HG03442 (cell line): ENCODE measurements at regions not wholly inside any gene's neighbourhood (a gene's known extent, or its start where the extent isn't known, plus 50 kb on each side); places are given as distances from the start of the nearest gene placed in this dataset.
A peak's percentile ranks its signal among the peaks of the same experiment; 100 is the strongest.
"Not testable (repeated sequence)": the region's sequence is repeated elsewhere in the genome, so short reads cannot be mapped to it uniquely, and the experiment has no call there.

Experiments
- ATAC-seq: cut with Tn5 transposase; IDR thresholded peaks from one replicate; pipeline ENCODE4 v1.9.1; 2021; ENCODE audit warnings: mild to moderate bottlenecking, moderate library complexity; ENCODE audit not compliant: unreplicated experiment

DNA sequence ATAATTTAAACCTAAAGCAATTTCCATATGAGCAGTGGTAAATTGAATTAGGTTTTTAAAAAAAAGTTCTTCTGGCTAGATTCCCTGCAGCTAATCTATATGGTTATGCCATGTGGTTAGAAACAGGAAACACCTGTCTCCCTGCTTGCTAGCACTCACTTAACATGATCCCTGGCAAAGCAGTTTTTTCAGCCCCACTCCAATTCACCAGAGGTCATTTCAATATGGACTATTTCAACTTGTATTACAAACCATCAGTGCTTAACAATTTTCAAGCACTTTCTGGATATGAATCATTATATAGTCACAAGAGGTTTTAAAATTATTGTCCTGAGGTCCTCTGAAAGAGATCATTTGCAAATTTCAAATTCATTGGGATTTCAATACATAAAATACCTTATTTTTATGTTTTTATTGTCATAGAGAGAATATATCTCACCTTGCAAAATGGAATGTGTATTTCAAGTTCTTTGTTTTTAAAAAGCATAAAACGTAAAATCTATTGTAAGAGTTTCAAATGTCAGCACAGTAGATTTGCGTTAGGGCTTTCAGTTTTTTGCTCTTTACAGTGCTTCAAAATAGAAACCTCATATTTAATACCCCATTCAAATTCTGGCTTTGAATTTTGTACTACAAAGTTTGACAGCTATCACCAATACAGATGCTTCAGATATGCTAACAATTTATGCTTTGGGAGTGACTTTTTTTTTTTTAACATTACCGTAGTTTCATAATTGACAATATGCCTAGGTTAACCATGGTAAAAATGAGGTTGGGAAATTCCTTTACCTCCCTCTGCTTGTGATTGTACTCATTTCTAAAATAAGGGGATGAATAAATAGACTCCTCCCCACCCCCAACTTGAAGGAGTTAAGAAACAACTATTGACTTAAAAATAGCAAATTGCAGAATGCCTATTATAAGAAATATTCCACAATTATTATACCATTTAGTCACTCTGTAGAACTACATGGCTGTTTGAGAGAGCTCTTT is 117.5 kb upstream of the HGF start:
- ATAC-seq = peak; percentile 29

DNA sequence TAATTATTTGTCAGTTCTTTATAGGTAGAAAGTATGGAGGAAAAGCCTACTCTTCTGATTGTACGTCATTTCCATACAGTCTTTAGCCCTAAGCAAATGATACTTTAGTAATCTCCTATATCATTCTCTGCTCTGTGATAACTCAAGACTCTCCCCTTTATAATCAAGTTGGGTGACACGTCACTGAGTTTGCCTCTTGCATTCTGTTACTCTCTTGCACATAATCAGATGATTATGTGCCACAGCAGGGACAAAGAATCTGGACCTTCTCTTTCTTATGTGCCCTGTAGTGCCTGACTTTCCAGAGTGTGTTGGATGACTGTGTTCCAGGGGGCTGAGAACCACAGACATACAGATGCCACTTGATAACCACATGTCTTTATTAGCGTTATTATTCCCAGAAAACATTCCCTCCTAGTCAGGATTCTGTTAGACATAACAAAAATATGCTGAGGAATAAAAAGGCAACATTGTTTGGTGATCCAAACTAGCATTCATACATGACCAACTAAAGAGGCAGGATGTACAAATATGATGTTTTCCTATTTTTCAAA is 116.4 kb upstream of the HGF start:
- ATAC-seq = no peak

DNA sequence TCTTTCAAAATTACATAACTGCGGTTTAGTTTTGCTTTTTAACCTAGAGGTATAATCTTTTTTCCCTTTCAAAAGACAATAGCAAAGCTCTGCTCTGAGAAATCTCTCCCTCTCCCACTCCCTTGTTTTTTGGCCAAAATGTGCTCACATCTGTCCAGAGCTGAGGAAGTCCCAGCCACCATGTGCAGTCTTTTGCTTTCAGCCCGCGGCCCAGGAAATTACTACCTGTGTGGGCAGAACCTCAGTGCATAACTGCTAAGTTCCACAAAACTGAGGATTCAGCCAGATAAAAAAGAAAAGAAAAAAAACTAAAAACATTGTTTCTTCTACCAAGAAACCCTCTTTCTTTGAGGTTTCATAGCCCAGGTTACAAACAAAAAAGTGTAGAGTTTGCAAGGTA is 115.0 kb upstream of the HGF start:
- no peak for ATAC-seq

GRCh38 chr7:81883801-81884393 is 114.0 kb upstream of the HGF start:
- ATAC-seq = peak; percentile 43

- ATAC-seq = no peak
These were observed 112.2 kb upstream of the HGF start for GRCh38 chr7:81882086-81882485.

DNA sequence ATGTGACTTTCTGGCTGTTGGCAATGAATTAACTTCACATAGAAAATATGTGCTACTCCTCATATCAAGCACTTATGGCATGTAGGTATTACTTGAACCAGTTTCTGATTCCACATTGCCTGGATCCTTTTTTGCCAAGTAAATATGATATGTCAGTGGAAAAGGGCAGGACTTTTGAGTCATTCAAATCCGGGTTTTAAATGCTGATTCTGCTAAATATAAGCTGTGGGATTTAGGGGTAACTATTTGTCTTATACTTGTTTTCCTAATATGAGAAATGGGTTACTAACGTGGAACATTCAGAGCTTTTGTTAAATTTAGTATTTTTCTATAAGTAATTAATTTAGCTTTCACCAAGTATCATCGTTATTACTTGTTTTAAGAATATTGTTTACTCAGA is 108.0 kb upstream of the HGF start:
- no peak for ATAC-seq

DNA sequence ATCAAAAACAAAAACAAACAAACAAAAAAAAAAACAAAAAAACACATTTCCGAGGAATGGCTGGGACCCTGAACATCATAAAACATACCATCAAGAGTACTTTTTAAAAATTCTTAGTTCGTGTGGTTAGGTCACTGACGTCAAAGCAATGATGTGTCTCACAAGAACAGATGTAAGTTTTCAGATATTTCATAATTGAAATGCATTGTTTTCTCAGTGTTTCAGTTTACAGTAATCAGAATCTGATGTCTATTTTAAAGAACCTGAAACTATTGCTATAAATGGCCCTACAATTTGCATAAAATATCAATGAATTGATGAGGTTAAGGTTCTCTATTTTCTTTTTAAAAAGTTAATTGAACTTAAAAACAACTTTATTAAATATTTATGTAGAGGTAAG is 103.7 kb upstream of the HGF start:
- ATAC-seq = no peak

DNA sequence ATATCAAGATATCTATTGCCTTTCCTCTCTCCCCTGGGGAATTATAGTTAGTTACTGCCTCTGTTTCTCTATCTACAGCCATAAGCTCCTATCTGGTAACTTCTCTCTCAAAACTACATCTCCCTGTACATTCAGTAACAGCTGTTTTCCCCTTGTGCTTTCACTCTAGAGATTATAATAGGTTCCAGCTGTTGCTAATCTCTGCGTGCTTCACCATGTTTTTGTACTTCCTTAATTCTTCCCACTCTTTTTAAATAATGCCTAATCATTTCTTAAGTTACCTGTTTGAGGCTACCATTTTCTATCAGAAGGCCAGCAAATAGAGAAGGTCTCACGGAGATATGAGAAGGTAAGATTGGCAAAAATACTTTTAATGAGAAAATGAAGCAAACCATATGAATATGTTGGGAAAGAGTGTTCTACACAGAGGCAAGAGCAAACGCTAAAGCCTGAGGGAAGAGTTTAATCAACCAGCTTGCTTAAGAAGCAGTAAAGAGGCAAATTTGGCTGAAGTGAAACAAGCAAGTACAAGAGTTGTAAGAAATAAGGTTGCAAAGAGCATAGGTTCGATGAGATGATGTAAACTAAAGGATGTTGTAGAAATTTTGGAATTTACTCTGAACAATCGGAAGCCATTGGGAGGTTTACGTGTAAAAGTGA is 101.9 kb upstream of the HGF start:
- no peak for ATAC-seq

DNA sequence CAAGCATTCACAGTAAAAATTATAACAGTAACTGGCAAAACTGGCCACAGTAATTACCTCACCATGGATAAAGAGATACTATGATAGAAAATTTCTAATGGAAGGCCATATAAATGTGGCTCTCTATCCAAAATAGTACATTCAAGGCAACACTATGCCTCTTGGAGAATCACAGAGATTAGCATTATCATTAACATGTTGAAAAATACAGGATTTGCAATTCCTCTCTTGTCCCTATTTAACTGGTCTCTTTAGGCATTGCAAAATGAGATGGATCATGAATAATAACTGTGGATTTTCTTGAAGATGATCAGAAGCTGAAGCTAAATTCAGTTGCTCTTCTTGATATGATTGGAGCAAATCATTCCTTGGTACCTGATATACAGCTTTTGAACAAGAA is 100.8 kb upstream of the HGF start:
- no peak for ATAC-seq

DNA sequence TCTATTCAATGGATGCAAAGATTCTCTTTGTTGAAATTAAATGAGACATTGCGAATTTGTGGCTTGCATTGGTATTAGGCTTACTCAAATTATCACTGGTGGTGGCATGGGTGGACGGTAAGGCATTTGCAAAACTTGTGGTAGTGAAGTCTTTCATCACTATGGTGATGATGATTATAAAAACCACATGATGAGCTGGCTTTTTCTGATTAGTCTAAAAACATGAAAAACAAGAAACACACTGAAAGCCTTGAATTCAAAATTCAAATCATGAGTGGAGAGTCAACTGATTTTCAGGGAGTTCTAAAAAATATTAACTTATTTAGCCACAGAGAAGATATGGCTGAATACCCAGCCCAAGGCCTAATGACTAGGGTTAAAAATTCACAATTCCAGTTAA is 99.8 kb upstream of the HGF start:
- ATAC-seq = no peak

GRCh38 chr7:81865754-81866153 is 95.9 kb upstream of the HGF start:
- no peak for ATAC-seq

- no peak for ATAC-seq
These were observed 89.6 kb upstream of the HGF start for GRCh38 chr7:81859433-81859832.

- ATAC-seq = not testable (repeated sequence)
These were observed 89.0 kb upstream of the HGF start for GRCh38 chr7:81858820-81859219.

DNA sequence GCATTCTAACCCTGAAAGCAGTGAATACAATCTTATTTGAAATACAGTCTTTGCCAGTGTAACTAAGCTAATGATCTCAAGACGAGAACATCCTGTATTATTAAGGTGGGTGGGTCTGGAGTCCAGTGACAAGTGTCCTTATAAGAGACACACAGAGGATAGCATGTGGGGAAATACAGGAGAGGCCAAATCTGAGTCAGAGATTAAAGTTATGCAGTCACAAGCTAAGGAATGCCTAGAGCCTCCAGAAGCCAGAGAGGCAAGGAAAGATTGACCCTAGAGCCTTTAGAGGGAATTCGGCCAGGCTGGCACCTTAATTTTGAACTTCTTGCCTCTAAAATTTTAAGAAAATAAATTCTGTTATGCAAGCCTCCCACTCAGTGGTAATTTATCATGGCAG is 87.5 kb upstream of the HGF start:
- ATAC-seq = no peak

DNA sequence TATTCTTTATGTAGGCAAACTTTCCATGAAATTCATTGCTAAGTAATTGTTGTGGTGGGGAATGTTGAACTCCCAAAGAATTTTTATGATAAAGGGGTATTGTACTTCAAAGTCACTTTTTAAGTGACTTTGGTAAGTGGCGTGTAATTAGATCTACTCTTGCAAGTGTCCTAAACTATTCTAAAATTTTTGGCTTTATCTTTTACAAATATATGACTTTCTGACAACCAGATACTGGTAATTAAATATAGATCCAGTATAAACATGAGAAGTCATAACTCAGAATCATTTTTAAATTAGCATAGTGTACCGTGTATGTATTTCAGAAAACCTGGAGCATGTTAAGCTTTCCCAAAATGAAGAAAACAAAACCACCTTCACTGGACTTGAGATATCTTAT is 84.7 kb upstream of the HGF start:
- no peak for ATAC-seq

- ATAC-seq = no peak
These were observed 82.9 kb upstream of the HGF start for GRCh38 chr7:81852701-81853100.

GRCh38 chr7:81851413-81851812 is 81.6 kb upstream of the HGF start:
- ATAC-seq = no peak

- peak; percentile 80 for ATAC-seq
These were observed 76.6 kb upstream of the HGF start for GRCh38 chr7:81846398-81846797.

GRCh38 chr7:81845744-81846241 is 75.9 kb upstream of the HGF start:
- peak; percentile 72 for ATAC-seq

- not testable (repeated sequence) for ATAC-seq
These were observed 73.8 kb upstream of the HGF start for GRCh38 chr7:81843657-81844056.

DNA sequence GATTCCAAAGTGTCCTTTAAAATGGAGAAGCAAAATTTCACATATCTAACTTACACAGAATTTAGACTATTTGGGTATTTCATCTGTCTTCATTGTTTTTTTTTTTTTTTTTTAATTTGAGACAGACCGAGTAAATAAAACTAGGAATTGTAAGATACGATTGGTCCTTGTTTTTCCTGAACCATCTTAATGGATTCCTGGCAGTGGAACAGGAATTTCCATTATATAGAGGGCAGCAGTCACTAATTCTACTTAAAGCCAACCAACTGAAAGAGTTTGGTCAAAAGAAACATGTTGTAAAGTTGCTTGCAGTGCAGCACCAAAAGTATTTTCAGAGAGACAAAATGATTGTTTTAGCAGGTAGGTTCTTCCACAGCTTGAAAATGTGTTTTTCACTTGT is 72.5 kb upstream of the HGF start:
- no peak for ATAC-seq
